Neural cell (in vitro differentiated cells): ENCODE measurements at regions not wholly inside any gene's neighbourhood (a gene's known extent, or its start where the extent isn't known, plus 50 kb on each side); places are given as distances from the start of the nearest gene placed in this dataset.
"Not testable (repeated sequence)": the region's sequence is repeated elsewhere in the genome, so short reads cannot be mapped to it uniquely, and the experiment has no call there.

Source experiments
- H2AFZ ChIP-seq: fragments of 200-600, 300-800 bp; sonication (generic), shearing (Covaris generic); 2 replicates; pipeline ENCODE4 v1.6.0; 2014; ENCODE audit warnings: low read depth, mild to moderate bottlenecking, antibody characterized with exemption, low read length, moderate library complexity
- H3F3A ChIP-seq: fragments of 200-600 bp; shearing (Covaris generic); 2 replicates; pipeline ENCODE4 v1.6.1; 2016; ENCODE audit warnings: mild to moderate bottlenecking, moderate library complexity, mixed read lengths, antibody characterized with exemption, low read length; ENCODE audit not compliant: insufficient read depth, poor library complexity, severe bottlenecking
- H3K27ac ChIP-seq: fragments of 200-600, 300-800 bp; sonication (generic), shearing (Covaris generic); 2 replicates; pipeline ENCODE4 v1.5.1; 2014; ENCODE audit warnings: mild to moderate bottlenecking, low read length, moderate library complexity
- H3K27me3 ChIP-seq: fragments of 300-800, 200-600 bp; sonication (generic), shearing (Covaris generic); 2 replicates; pipeline ENCODE4 v1.6.0; 2014; ENCODE audit warnings: mild to moderate bottlenecking, low read depth, low read length, moderate library complexity; ENCODE audit not compliant: insufficient read depth
- H3K36me3 ChIP-seq: fragments of 300-800, 200-600 bp; sonication (generic), shearing (Covaris generic); 2 replicates; pipeline ENCODE4 v1.5.1; 2014; ENCODE audit warnings: mild to moderate bottlenecking, antibody characterized with exemption, low read length, moderate library complexity; ENCODE audit not compliant: insufficient read depth
- H3K4me2 ChIP-seq: fragments of 300-800, 200-600 bp; sonication (generic), shearing (Covaris generic); 2 replicates; pipeline ENCODE4 v1.6.0; 2014; ENCODE audit warnings: mild to moderate bottlenecking, low read length
- H3K4me3 ChIP-seq: fragments of 300-800, 200-600 bp; sonication (generic), shearing (Covaris generic); 2 replicates; pipeline ENCODE4 v1.5.1; 2014; ENCODE audit warnings: mild to moderate bottlenecking, low read length, moderate library complexity
- H3K79me2 ChIP-seq: fragments of 200-600 bp; shearing (Covaris generic); replicated peaks from 2 replicates; pipeline ENCODE4 v1.6.0; 2014; ENCODE audit warnings: mild to moderate bottlenecking, low read length, moderate library complexity; ENCODE audit not compliant: insufficient read depth
- H3K9ac ChIP-seq: fragments of 300-800, 200-600 bp; sonication (generic), shearing (Covaris generic); 2 replicates; pipeline ENCODE4 v1.6.1; 2016; ENCODE audit warnings: mild to moderate bottlenecking, low read length, mixed read lengths
- H3K9me2 ChIP-seq: fragments of 200-600 bp; shearing (Covaris generic); 2 replicates; pipeline ENCODE4 v1.6.1; 2016; ENCODE audit warnings: mild to moderate bottlenecking, low read length, mixed read lengths; ENCODE audit not compliant: insufficient read depth
- H3K9me3 ChIP-seq: fragments of 200-600, 300-800 bp; sonication (generic), shearing (Covaris generic); 2 replicates; pipeline ENCODE4 v1.6.1; 2016; ENCODE audit warnings: mild to moderate bottlenecking, mixed run types, low read length, moderate library complexity, mixed read lengths
- H4K20me1 ChIP-seq: fragments of 200-600 bp; shearing (Covaris generic); 2 replicates; pipeline ENCODE4 v1.6.1; 2016; ENCODE audit warnings: mild to moderate bottlenecking, mixed run types; ENCODE audit not compliant: insufficient read depth
- EP300 ChIP-seq: fragments of 450-650 bp; conservative IDR thresholded peaks from 2 replicates; pipeline ENCODE4 v1.6.1; 2014; ENCODE audit warnings: antibody characterized with exemption, mild to moderate bottlenecking, moderate library complexity; ENCODE audit not compliant: poor library complexity, severe bottlenecking
- EZH2 ChIP-seq: fragments of 200-600, 300-800 bp; shearing (Covaris generic), sonication (generic); IDR thresholded peaks from 2 replicates; pipeline ENCODE4 v1.6.1; 2014; ENCODE audit warnings: antibody characterized with exemption, low read length, borderline replicate concordance, mild to moderate bottlenecking; ENCODE audit not compliant: insufficient read depth, poor library complexity, severe bottlenecking
- MXI1 ChIP-seq: fragments of 450-650 bp; conservative IDR thresholded peaks from 2 replicates; pipeline ENCODE4 v1.6.1; 2014; ENCODE audit warnings: antibody characterized with exemption, mild to moderate bottlenecking; ENCODE audit not compliant: poor library complexity, severe bottlenecking
- POLR2AphosphoS5 ChIP-seq: IDR thresholded peaks from 2 replicates; pipeline ENCODE4 v1.6.1; 2012
- RAD21 ChIP-seq: fragments of 450-650 bp; conservative IDR thresholded peaks from 2 replicates; pipeline ENCODE4 v1.6.1; 2014; ENCODE audit warnings: antibody characterized with exemption, mild to moderate bottlenecking, moderate library complexity
- REST ChIP-seq: IDR thresholded peaks from 2 replicates; pipeline ENCODE4 v1.6.1; 2012; ENCODE audit warnings: borderline replicate concordance
- SMC3 ChIP-seq: fragments of 450-650 bp; conservative IDR thresholded peaks from 2 replicates; pipeline ENCODE4 v1.6.1; 2014; ENCODE audit warnings: antibody characterized with exemption, mild to moderate bottlenecking, moderate library complexity; ENCODE audit not compliant: poor library complexity
- TAF1 ChIP-seq: IDR thresholded peaks from 2 replicates; pipeline ENCODE4 v1.6.1; 2012; ENCODE audit warnings: low read depth
- TF ChIP-seq, protein P1 (sequence below): fragments of 450-650 bp; IDR thresholded peaks from 2 replicates; pipeline ENCODE4 v1.5.1; 2014; ENCODE audit warnings: antibody characterized with exemption, mild to moderate bottlenecking, moderate library complexity; ENCODE audit not compliant: poor library complexity, severe bottlenecking

- Histone ChIP-seq H3K9me2 (no peaks in the 10 kb centered on the region), H3K9me3 (no peaks in the 10 kb centered on the region), H3K79me2 (no peaks in the 10 kb centered on the region), H3K27ac (no peak overlapping the region), H4K20me1 (no peaks in the 10 kb centered on the region), H3K4me3 (no peak overlapping the region), H2AFZ (no peak overlapping the region), H3K9ac (no peak overlapping the region), H3F3A (no peaks in the 10 kb centered on the region), H3K4me2 (no peak overlapping the region), H3K36me3 (no peaks in the 10 kb centered on the region), H3K27me3 (no peaks in the 10 kb centered on the region)
- TF ChIP-seq REST (no peak), EP300 (no peak), EZH2 (no peak), POLR2AphosphoS5 (no peak), TAF1 (no peak), SMC3 (no peak), RAD21 (no peak), MXI1 (no peak)
- TF ChIP-seq, protein P1, sequence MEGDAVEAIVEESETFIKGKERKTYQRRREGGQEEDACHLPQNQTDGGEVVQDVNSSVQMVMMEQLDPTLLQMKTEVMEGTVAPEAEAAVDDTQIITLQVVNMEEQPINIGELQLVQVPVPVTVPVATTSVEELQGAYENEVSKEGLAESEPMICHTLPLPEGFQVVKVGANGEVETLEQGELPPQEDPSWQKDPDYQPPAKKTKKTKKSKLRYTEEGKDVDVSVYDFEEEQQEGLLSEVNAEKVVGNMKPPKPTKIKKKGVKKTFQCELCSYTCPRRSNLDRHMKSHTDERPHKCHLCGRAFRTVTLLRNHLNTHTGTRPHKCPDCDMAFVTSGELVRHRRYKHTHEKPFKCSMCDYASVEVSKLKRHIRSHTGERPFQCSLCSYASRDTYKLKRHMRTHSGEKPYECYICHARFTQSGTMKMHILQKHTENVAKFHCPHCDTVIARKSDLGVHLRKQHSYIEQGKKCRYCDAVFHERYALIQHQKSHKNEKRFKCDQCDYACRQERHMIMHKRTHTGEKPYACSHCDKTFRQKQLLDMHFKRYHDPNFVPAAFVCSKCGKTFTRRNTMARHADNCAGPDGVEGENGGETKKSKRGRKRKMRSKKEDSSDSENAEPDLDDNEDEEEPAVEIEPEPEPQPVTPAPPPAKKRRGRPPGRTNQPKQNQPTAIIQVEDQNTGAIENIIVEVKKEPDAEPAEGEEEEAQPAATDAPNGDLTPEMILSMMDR, result no peak
Measured at GRCh38 chr2:195238826-195239225, 418.2 kb upstream of the SLC39A10 start.

- H3K4me2 ChIP-seq, result no peak overlapping the region
- TF ChIP-seq MXI1 (no peak), TAF1 (no peak), POLR2AphosphoS5 (no peak), EP300 (no peak), EZH2 (no peak), REST (no peak), RAD21 (no peak), SMC3 (no peak)
- TF ChIP-seq, protein P1, result no peak
- no peaks in the 10 kb centered on the region for H3K27me3 ChIP-seq
- H4K20me1 ChIP-seq, result no peaks in the 10 kb centered on the region
- no peak overlapping the region for H3K9ac ChIP-seq
- no peaks in the 10 kb centered on the region for H3K36me3 ChIP-seq
- H3K9me2 ChIP-seq, result no peaks in the 10 kb centered on the region
- no peaks in the 10 kb centered on the region for H3F3A ChIP-seq
- no peak overlapping the region for H3K4me3 ChIP-seq
- H3K9me3 ChIP-seq, result no peaks in the 10 kb centered on the region
- no peak overlapping the region for H2AFZ ChIP-seq
- H3K27ac ChIP-seq, result no peak overlapping the region
- H3K79me2 ChIP-seq, result no peaks in the 10 kb centered on the region
Measured at GRCh38 chr2:195238379-195238778, 418.6 kb upstream of the SLC39A10 start.

- not testable (repeated sequence) for H2AFZ ChIP-seq, H3K79me2 ChIP-seq, H3K9me3 ChIP-seq
Measured at GRCh38 chr2:195228547-195228946, 428.5 kb upstream of the SLC39A10 start.

More at GRCh38 chr2:195228547-195228946, 428.5 kb upstream of the SLC39A10 start:
- H3K9me2 ChIP-seq, H3K36me3 ChIP-seq, H4K20me1 ChIP-seq, H3K4me2 ChIP-seq, H3K9ac ChIP-seq, H3K27ac ChIP-seq, H3F3A ChIP-seq, H3K27me3 ChIP-seq, H3K4me3 ChIP-seq: not testable (repeated sequence)
